KG1 (cell line): ENCODE measurements at regions not wholly inside any gene's neighbourhood (a gene's known extent, or its start where the extent isn't known, plus 50 kb on each side); places are given as distances from the start of the nearest gene placed in this dataset.

Experiments
- DNase-seq: peaks from one replicate; lab custom pipeline; 2025; lab: John Stamatoyannopoulos, UW

DNA sequence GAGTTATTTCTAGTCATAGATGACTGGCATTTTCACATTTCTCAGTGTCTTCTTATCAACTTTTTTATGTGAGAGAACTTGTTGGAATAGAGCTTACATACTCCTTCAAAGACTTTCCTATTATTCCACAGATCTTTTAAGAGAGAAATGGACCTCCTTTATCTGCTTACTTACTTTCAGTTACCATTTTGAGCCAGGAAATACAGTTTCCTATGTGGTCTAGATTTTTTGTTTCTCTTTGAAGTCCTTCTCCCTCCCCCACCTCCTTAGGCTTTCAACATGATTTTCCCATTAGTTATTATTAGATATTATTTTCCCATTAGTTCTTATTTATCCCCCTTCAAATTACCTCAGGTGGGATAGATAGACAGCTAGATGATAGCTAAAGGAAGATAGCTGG, 289.1 kb upstream of the ITGA1 start:
- DNase-seq = no peak

DNA sequence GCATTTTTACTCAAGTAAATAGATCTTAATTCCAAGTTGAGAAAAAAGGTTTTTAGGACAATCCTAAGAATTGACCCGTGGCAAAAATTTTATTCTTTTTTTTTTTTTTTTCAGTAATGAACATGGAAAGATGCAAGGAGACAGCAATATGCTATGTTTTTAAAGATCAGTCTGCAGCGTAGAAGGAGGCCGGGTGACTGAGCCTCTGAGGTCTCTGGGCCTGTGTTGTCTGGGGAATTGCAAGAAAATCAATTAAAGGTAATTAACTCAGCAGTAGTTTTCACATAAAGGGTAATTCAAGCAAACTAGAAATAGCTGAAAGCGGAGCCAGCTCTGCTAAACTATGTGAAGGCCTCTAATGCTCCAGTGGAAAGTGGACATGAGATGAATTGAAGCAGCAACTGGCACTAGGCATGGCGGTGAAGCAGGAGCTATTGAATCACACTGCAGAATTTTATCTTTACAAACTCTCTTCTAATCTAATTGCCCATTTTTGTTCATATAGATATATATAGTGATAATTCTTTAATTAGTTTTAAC, 285.2 kb upstream of the ITGA1 start:
- DNase-seq = no peak

DNA sequence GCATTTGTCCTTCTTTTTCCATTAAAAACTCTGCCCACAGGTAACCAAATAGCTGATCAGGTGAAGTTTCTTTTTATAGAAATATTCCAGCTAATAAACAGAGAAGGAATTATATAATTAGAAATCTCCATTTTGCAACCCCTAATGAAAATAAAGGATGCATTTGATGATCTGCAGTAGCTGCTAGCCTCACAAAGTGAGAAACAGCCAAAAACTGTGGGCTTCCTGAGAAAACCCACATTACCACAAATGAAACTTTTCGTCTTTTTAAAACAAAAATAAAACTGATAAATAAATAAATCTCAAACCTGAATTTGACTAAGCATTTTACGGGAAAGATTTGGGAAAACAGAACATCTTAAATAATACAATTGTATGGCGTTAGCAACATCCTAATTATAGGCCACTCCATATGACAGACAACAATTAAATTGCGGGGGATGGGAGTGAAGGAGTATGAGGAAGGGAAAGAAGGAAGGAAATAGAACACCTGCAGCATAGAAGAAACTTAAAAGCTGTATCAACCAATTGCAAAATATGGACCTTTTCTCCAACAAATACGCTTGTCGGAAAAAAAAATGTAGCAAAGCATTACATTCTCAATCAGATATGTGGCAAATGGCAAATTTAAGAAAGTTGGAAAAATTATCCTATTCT, 283.0 kb upstream of the ITGA1 start:
- no peak for DNase-seq

DNA sequence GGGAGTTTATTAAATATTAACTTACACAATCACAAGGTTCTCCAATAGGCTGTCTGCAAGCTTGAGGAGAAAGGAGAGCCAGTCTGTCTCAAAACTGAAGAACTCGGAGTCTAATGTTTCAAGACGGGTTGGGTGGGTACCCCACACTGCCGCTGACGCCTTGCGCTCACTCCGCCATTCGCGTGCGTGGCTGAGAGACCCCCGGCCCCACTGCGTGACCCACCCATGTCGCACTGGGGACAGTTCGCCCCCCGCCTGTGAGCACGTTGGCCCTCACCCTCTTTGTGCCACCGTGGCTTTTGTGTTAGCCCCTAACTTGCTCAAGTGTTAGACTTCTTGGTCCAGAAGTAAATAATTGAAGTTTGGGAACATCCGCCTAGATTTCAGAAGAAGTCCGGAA, 270.0 kb upstream of the ITGA1 start:
- DNase-seq = no peak

DNA sequence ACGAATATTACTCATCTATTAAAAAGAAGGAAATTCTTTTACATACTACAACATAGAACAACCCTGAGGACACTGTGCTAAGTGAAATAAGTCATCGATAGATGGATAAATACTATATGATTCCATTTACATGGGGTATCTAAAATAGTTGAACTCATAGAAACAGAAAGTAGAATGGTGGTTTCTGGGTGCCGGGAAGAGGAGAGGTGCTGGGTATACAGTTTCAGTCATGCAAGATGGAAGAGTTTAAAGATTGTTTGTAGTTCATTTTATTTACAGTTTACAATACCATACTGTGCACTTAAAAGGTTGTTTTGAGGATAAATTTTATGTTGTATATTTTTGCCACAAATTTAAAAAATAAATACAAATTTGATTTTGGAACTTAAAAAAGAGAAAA, 267.5 kb upstream of the ITGA1 start:
- no peak for DNase-seq

DNA sequence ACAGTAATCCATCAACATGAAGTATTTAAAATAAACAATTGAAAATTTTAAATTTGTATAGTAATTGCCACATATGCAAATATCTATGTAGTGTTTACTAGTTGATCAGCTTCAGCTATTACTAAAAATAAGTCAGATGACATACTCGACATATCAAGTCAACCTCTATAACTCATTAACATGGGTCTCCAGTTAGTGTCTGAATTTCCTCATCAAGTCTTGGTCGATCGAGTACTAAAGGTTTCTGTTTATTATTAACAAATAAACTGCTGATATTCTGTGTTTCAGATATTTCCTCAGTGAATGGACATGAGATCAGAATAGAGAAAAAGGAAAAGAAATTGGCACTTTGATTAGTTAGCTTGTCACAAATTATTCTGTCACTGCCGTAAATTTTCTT, 266.5 kb upstream of the ITGA1 start:
- no peak for DNase-seq

DNA sequence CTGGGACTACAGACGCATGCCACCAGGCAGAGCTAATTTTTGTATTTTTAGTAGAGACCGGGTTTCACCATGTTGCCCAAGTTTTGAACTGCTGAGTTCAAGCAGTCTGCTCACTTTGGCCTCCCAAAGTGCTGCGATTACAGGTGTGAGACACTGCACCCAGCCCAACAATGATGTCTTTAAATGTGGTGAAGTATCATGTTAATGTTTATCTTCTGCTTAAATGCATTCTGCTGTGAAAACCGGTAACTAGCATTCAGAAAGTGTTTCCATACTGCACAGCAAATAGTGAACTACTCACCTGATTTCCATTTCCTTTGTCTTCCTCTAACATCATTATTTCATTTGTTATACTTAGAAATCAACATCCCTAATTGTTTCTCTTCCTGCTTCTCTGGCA, 264.0 kb upstream of the ITGA1 start:
- no peak for DNase-seq

DNA sequence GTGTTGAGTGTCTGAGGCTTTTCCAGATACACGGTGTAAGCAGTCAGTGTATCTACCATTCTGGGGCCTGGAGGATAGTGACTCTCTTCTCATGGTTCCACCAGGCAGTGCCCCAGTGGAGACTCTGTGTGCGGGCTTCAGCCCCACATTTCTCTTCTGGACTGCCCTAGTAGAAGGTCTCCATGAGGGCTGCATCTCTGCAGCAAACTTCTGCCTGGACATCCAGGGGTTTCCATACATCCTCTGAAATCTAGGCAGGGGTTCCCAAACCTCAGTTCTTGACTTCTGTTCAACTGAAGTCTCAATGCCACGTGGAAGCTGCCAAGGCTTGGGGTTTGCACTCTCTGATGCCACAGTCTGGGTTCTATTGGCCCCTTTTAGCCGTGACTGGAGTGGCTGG, 256.6 kb upstream of the ITGA1 start:
- DNase-seq = no peak

DNA sequence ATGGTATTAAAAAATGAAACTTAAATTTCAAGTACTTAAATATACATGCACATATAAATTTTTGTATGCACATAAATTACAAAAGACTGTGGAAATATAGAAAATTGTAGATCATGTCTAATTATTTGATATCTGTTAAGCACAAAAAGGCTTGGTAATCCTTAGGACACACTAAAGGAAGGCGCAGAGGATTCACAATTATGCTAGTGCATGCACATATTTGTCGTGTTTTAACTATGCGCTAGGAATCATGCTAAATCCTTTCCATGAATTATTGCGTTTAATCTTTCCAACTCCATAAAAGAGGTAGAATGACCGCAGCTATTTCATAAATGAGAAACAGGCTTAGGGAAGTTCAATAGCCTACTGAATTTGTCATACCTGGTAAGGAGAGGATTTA, 244.1 kb upstream of the ITGA1 start:
- DNase-seq = no peak

DNA sequence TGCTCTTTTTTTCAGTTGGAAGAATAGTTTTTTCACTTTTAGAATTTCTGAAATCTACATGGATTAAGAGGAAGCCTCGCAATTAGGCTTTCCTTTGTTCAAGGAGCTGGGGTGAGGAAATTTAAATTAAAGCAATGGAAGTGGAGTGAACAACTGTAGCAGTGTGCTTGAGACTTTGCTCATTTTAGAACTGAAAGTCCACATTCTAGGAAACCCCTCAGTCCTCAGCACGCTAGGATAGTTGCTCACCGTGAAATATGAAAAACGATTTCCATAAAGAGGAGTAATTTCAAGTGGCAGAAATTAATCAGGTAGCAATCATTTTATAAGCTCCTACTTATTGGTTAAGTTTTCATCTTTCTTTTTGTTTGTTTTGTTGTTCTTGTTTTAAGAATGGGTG, 243.0 kb upstream of the ITGA1 start:
- no peak for DNase-seq

DNA sequence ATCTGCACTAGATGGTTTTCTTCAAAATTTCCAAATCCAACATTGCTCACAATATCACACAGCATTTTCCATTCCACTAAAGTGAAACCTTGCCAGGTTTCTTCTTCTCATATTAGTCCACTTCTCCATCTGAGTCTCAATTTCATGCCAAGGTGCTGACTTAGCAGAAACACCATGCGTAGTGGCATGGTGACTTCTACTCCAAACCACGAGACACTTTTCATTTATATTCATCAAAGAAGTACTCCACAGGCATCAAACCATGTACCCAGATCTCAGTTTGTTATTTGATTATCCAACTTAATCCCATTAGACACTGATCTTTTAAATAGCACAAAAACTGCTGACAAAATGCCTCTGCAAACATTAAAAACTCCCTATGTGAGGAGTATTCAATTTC, 233.4 kb upstream of the ITGA1 start:
- DNase-seq = no peak

DNA sequence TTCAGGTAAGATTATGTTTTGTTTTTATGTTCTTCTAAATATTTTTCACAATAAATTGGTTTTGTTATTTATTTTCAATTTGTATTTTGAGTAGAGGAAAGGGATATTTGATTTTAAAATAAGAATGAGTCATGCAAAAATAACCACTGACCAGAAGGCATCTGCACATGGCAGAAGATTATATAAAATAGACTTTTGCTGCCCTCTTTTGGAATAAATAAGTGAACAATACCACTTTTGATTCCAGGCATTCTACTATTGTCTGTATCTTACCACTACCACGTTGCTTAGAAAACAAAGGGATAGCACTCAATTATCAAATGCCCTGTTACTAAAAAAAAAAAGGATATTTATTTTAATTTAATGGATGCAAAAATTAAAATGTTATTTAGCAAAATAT, 227.3 kb upstream of the ITGA1 start:
- DNase-seq = no peak

DNA sequence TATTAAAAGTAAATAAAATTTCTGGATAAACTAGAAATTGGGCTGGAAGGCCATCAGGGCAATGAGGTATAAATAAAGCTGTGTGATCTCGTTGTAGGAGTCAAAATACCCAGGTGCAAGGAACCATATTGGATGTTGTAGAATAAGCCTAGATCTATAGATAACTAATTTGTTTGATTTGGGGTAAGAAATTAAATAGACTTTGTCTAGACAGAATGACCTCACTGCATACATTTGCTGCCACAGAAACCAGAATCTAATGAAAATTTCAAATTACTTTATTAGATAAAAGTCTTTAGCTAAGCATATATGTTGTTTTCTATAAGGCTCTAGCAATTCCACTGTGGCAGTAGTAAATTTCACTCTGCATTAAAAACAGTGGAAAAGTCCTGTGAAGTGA, 225.2 kb upstream of the ITGA1 start:
- DNase-seq = no peak

DNA sequence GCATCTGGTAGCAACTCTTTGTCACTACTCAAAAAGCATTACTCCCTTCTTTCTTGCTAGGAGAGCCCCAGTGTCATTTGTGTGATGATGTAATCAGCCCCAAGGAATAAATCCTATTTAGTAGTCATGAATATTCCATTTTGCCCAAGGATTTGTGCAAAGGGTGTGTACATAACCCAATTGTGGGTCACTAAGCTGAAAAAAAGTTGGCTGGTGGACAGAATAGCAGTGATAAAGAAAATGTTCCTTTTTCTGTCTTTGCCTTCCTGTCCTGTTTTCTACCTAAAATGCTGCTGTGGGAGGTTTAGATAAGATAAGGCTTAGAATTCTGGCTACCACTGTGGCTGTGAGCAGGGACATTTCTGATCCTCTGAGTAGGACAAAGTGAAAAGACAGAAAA, 223.1 kb upstream of the ITGA1 start:
- no peak for DNase-seq

DNA sequence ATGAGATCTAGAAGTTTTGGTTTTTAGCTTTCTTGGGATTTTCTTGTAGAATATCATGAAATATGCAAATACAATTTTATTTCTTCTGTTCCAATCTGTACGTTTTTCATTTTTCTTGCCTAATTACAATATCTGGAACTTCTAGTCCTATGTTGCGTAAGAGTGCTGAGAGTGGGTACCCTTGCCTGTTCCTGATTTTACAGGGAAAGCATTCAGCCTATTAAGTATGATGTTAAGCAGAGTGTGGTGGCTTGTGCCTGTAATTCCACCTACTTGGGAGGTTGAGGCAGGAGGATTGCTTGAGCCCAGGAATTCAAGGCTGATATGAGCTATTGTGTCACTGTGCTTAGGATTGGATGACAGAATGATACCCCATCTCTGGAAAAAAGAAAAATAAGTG, 210.2 kb upstream of the ITGA1 start:
- DNase-seq = no peak

DNA sequence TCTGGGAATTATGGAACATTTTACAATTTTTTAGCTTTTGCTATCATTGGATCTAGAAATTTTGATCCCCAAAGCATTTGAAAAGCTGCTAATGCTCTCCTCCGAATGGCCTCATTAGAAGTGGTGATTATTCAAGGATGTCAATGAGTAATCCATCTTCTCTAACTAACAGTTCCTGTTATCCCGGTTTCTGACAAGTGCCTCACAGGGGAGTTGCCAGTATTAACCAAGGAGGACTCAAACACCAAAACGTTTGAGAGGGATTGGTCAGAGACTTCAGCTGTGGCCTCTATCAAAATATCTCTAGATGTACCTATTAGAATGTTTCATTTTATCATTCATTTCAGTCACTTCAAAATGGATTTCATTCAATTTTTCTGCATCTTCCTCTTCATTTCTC, 208.3 kb upstream of the ITGA1 start:
- DNase-seq = no peak

DNA sequence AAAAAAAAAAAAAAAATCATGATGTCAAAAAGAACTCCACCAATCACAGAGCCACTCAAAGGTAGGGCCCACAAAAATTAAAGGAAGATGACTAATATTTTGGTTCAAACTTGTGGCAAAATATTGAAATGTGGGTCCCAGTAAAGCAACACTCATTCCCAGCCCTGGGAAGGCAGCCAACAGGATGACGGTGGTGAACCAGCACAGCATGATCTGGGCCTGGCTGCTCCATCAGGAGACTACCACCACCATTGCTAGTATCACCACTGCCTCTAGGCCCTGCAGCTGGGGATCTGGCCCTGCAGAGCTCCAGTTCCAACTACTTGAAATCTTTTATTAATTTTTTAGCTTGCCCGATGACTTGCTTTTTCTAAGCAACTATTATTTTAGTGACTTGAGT, 206.8 kb upstream of the ITGA1 start:
- no peak for DNase-seq

DNA sequence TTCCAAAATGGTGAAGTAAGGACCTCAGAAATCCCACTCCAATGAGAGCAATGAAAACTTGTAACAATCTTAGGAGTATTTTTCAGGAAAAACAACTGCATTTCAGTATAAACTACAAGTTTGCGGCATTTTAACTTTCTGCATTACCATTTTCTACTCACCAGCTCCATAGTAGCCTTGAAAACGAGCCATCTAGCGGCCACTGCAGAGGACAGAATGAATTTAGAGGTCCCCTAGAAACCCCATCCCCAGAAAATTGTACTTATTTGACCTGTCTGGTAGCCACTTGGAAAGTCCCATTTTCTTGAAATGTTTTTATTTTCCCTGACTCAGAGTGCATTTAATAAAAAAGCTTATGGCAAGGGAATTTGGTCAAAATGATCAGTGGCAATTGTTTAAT, 205.4 kb upstream of the ITGA1 start:
- no peak for DNase-seq

DNA sequence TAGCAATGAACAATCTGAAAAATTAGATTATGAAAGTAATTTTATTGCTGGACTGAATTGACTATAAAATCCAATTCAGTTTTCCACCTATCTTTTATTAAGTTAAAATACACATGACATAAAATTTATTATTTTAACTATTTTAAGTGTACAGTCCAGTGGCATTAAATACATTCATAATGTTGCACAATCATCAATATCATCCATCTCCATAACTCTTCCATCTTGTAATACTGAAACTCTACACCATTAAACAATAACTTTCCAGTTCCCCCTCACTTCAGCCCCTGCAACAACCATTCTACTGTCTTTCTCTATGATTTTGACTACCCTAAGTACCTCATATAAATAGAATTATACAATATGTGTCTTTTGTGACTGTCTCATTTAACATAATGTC, 200.6 kb upstream of the ITGA1 start:
- DNase-seq = no peak

DNA sequence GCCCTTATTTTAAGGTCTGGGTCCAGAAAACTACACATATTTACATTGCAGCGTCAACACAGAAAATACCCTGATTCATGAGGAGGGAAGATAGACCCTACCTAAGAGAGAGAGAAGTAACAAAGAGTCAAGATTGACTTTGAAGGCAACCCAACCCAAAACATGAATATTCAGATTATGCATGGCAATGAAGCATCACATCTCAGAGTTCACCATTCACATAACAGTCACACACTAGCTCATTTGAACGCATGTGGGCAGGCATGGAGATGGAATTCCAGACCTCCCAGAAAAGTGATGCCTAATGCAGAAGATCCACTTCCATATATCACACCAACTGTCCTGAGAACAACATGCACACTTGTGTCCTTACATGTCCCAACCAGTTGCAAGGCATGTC, 190.1 kb upstream of the ITGA1 start:
- DNase-seq = no peak

DNA sequence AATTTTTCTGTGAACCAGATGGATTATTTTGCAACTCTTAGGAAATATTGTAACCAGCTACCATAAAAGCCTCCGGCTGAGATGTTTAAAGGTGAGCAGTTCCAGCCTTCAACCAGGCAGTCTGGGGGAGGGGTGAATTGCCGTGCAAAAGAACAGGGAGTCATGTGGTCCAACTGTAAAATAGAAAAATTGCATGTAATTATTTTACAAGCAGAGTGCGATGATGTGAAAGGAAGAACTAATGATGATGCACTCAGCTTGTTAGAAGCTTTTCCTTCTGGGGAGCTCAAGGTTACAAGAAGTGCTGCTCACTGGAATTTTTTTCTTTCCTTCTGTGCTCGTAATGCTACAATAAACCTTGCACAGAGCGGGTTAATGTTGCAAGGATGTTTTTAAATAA, 188.7 kb upstream of the ITGA1 start:
- DNase-seq = no peak

DNA sequence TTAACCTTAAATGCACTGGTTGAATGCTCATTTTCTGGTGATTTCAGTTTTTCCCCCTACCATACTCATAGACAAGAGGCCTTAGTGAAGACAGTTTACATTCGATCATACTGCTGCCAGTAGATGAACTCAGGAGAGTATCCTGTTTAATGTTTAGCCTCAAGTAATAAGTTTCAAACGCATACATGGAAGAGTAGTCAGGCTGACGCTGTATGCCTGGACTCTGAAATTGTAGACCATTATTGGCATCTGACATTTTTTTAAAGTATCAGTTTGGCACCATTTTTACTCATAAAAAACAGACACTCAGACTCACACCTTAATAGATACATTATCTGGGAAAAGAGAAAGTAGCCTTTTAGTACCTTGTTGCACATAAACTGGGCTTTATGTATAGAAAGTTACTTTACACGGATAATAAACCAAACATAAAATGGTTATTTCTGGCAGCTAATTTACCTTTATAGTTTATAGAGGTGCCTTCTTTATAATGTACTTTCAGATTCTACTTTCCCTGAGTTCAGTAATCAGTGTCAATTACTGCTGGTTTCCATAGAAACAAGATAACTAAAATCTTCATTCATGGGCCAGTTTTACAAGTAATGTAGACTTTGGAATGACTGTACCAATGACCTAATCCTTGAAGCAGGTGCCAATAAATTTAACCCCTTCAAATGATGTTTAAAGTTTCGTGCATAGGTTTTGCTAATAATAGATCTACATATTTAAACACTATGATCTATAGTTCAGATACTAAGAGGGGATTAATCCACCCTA, 183.8 kb upstream of the ITGA1 start:
- no peak for DNase-seq

DNA sequence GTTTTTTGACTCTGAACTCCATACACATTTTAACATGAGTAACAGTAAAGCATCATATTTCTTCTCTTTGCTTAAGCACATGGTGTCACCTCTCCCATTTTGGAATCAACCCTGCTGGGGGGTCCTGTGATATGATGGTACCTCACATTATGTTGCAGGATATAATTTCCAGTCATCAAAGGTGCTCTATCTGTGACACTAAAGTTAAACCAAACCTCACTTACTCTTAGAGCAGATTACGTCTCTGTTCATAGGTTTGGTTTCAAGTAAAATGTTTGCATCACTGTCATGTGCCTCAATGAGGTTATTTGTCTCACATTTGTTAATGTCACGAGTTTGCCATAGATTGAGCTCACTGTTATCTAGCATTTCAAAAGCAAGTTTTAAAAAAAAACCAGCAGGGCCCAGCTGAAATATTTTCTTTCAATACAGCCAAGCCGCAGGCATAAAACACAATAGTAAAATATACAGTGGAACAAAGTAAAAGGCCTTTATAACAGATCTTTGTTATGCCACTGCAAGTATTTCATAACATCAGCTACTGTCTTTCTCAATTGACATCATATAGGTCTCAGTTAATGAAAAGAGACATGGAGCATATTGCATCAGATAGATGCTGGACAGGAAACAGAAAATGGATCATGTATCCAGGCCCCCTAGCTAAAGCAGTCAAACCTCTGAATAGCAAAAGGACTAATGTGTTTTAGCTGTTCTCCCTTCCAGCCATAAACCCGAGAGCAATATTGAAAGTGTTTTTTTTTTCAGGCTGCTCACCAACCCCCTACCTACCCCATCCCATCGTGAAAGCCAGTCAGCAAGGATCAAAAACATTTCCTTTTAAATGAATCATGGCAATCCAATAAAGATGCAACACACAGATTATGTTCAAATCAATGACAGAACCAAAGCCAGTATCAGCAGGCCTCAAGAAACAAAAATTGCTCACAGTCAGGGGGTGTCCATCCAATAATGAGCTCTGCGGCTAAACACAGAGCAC, 182.1 kb upstream of the ITGA1 start:
- no peak for DNase-seq
